KMS-11 (cell line): ENCODE measurements at regions not wholly inside any gene's neighbourhood (a gene's known extent, or its start where the extent isn't known, plus 50 kb on each side); places are given as distances from the start of the nearest gene placed in this dataset.

Experiments used
- H2AFZ ChIP-seq: fragments of 200-600 bp; sonication (generic); 2 replicates; pipeline ENCODE4 v1.6.1; 2016; ENCODE audit warnings: antibody characterized with exemption, mixed run types, low read depth
- H3K27ac ChIP-seq: fragments of 200-600 bp; sonication (generic); 2 replicates; pipeline ENCODE4 v1.6.1; 2016; ENCODE audit warnings: mild to moderate bottlenecking, mixed run types
- H3K27me3 ChIP-seq: fragments of 200-600 bp; sonication (generic); 2 replicates; pipeline ENCODE4 v1.6.1; 2017; ENCODE audit warnings: mild to moderate bottlenecking, low read depth, mixed run types, moderate library complexity; ENCODE audit not compliant: insufficient read depth
- H3K36me3 ChIP-seq: fragments of 200-600 bp; sonication (generic); 2 replicates; pipeline ENCODE4 v1.6.1; 2017; ENCODE audit warnings: mild to moderate bottlenecking, mixed run types; ENCODE audit not compliant: insufficient read depth
- H3K4me1 ChIP-seq: fragments of 200-600 bp; sonication (generic); 2 replicates; pipeline ENCODE4 v1.6.1; 2016; ENCODE audit warnings: mild to moderate bottlenecking, low read depth, mixed run types; ENCODE audit not compliant: poor library complexity, severe bottlenecking
- H3K4me2 ChIP-seq: fragments of 200-600 bp; sonication (generic); 2 replicates; pipeline ENCODE4 v1.7.0; 2016; ENCODE audit warnings: mild to moderate bottlenecking, mixed run types
- H3K4me3 ChIP-seq: fragments of 200-600 bp; sonication (generic); IDR thresholded peaks from 2 replicates; pipeline ENCODE4 v1.6.1; 2017; ENCODE audit warnings: low read depth, low read length, mixed read lengths; ENCODE audit not compliant: insufficient read depth
- H3K79me2 ChIP-seq: fragments of 200-600 bp; sonication (generic); 2 replicates; pipeline ENCODE4 v1.6.1; 2016; ENCODE audit warnings: low read depth, mixed run types; ENCODE audit not compliant: insufficient read depth
- H3K9ac ChIP-seq: fragments of 200-600 bp; sonication (generic); 2 replicates; pipeline ENCODE4 v1.6.1; 2016; ENCODE audit warnings: mild to moderate bottlenecking, mixed run types
- H4K20me1 ChIP-seq: fragments of 200-600 bp; sonication (generic); 2 replicates; pipeline ENCODE4 v1.6.1; 2016; ENCODE audit warnings: mild to moderate bottlenecking, mixed run types; ENCODE audit not compliant: insufficient read depth
- CTCF ChIP-seq: fragments of 200-600 bp; sonication (generic); conservative IDR thresholded peaks from 2 replicates; pipeline ENCODE4 v1.6.1; 2017; ENCODE audit warnings: low read depth, mild to moderate bottlenecking, antibody characterized with exemption, low read length, moderate library complexity, mixed read lengths

- Histone ChIP-seq H4K20me1 (no peaks in the 10 kb centered on the region), H3K36me3 (no peaks in the 10 kb centered on the region), H2AFZ (no peak overlapping the region), H3K4me2 (no peak overlapping the region), H3K27me3 (no peaks in the 10 kb centered on the region), H3K27ac (no peak overlapping the region), H3K4me1 (no peaks in the 10 kb centered on the region), H3K79me2 (no peaks in the 10 kb centered on the region), H3K4me3 (no peak overlapping the region), H3K9ac (no peak overlapping the region)
- no peak for TF ChIP-seq CTCF
These were observed 364.1 kb downstream of the BRINP1 start for GRCh38 chr9:119005162-119005561.

GRCh38 chr9:119009249-119009648, 360.0 kb downstream of the BRINP1 start:
- Histone ChIP-seq H3K27ac (no peak overlapping the region), H3K27me3 (no peaks in the 10 kb centered on the region), H3K4me1 (no peaks in the 10 kb centered on the region), H4K20me1 (no peaks in the 10 kb centered on the region), H3K36me3 (no peaks in the 10 kb centered on the region), H3K4me2 (no peak overlapping the region), H2AFZ (no peak overlapping the region), H3K9ac (no peak overlapping the region), H3K4me3 (no peak overlapping the region), H3K79me2 (no peaks in the 10 kb centered on the region)
- TF ChIP-seq CTCF: no peak

- Histone ChIP-seq H3K27ac (no peak overlapping the region), H3K79me2 (no peaks in the 10 kb centered on the region), H3K4me2 (no peak overlapping the region), H3K4me3 (no peak overlapping the region), H3K36me3 (no peaks in the 10 kb centered on the region), H4K20me1 (no peaks in the 10 kb centered on the region), H2AFZ (no peak overlapping the region), H3K4me1 (no peaks in the 10 kb centered on the region), H3K9ac (no peak overlapping the region), H3K27me3 (no peaks in the 10 kb centered on the region)
- TF ChIP-seq CTCF: no peak
These were observed 349.0 kb downstream of the BRINP1 start for GRCh38 chr9:119020284-119020683.

GRCh38 chr9:119020730-119021333, 348.4 kb downstream of the BRINP1 start:
- H4K20me1 ChIP-seq: no peaks in the 10 kb centered on the region
- no peak overlapping the region for H3K4me2 ChIP-seq
- no peak overlapping the region for H3K9ac ChIP-seq
- no peaks in the 10 kb centered on the region for H3K4me1 ChIP-seq
- no peak for TF ChIP-seq CTCF
- no peak overlapping the region for H3K4me3 ChIP-seq
- no peaks in the 10 kb centered on the region for H3K27me3 ChIP-seq
- no peaks in the 10 kb centered on the region for H3K36me3 ChIP-seq
- no peaks in the 10 kb centered on the region for H3K79me2 ChIP-seq
- H3K27ac ChIP-seq: no peak overlapping the region
- H2AFZ ChIP-seq: no peak overlapping the region
